Ascending aorta (tissue), 2 donors: ENCODE measurements at regions not wholly inside any gene's neighbourhood (a gene's known extent, or its start where the extent isn't known, plus 50 kb on each side); places are given as distances from the start of the nearest gene placed in this dataset.

ENCODE experiments used
- DNase-seq, 2 donors: peaks; one replicate each; pipeline ENCODE4 v3.0.0-alpha.2; 2019; ENCODE audit warnings: low spot score in 2 of 2
- H3K27ac ChIP-seq, 2 donors: fragments of 200-600 bp; sonication (generic); one replicate each; pipeline ENCODE4 v1.5.1; 2016 to 2017; ENCODE audit warnings: mild to moderate bottlenecking in 1 of 2
- H3K27me3 ChIP-seq: fragments of 200-600 bp; sonication (generic); one replicate; pipeline ENCODE4 v1.5.1; 2017
- H3K36me3 ChIP-seq, 2 donors: fragments of 200-600 bp; sonication (generic); one replicate each; pipeline ENCODE4 v1.5.1; 2016
- H3K4me1 ChIP-seq, 2 donors: fragments of 200-600 bp; sonication (generic); one replicate each; pipeline ENCODE4 v1.5.1; 2016 to 2017; ENCODE audit warnings: mild to moderate bottlenecking in 1 of 2
- H3K4me3 ChIP-seq, 2 donors: fragments of 200-600 bp; sonication (generic); one replicate each; pipeline ENCODE4 v1.5.1; 2016 to 2017; ENCODE audit warnings: mild to moderate bottlenecking in 1 of 2
- H3K9me3 ChIP-seq, 2 donors: fragments of 200-600 bp; sonication (generic); one replicate each; pipeline ENCODE4 v1.5.1; 2016
- intact Hi-C: fragments of 100-400 bp; cut with DNase I; formaldehyde crosslinking; loops from one replicate; pipeline ENCODE4 v1.15.1; 2023
- TF ChIP-seq, protein P1 (sequence below), 3 experiments: fragments of 200-600 bp in 2 of 3; fragments of 450-650 bp in 1 of 3; sonication (generic) in 2 of 3; IDR thresholded peaks; one replicate each; pipeline ENCODE4 v1.5.1; 2016 to 2019; ENCODE audit warnings: antibody characterized with exemption in 3 of 3, mild to moderate bottlenecking in 1 of 3, moderate library complexity in 1 of 3

DNA sequence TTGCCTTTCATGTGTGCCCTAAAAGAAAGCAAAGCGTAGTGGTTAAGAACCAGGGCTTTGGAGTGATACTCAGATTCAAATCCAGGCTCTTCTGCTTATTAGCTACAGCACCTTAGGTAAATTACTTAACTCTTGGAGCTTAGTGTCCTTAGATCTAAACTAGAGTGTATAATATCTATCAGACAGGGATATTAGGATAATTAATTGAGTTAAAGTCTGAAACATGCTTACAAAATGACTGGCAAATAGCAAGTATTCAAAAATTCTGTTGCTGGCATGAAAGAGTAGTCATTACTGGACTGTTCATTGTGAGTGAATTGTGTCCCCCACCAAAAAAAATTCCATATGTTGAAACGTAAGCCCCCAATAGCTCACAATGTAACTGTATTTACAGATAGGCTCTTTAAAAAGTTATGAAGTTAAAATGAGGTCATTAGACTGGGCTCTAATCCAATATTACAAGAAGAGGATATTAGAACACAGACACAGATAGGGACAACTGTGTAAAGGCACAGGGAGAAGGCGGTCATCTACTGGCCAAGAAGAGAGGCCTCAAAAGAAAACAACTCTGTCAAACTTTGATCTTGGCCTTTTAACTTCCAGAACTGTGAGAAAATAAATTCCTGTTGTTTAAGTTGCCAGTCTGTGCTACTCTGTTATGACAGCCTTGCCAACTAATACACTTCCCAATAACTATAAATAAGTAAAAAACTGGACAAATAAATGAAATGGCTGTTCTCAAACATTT, 60.4 kb upstream of the LRRC3B start:
- DNase-seq: no peak
- no peak overlapping the region for H3K4me3 ChIP-seq
- H3K27ac ChIP-seq: no peak overlapping the region
- H3K9me3 ChIP-seq: no peaks in the 10 kb centered on the region
- TF ChIP-seq, protein P1, sequence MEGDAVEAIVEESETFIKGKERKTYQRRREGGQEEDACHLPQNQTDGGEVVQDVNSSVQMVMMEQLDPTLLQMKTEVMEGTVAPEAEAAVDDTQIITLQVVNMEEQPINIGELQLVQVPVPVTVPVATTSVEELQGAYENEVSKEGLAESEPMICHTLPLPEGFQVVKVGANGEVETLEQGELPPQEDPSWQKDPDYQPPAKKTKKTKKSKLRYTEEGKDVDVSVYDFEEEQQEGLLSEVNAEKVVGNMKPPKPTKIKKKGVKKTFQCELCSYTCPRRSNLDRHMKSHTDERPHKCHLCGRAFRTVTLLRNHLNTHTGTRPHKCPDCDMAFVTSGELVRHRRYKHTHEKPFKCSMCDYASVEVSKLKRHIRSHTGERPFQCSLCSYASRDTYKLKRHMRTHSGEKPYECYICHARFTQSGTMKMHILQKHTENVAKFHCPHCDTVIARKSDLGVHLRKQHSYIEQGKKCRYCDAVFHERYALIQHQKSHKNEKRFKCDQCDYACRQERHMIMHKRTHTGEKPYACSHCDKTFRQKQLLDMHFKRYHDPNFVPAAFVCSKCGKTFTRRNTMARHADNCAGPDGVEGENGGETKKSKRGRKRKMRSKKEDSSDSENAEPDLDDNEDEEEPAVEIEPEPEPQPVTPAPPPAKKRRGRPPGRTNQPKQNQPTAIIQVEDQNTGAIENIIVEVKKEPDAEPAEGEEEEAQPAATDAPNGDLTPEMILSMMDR (IDR thresholded peaks at IDR 0.05): no peak
- H3K4me1 ChIP-seq: no peaks in the 10 kb centered on the region
- no peaks in the 10 kb centered on the region for H3K27me3 ChIP-seq
- no peaks in the 10 kb centered on the region for H3K36me3 ChIP-seq
- intact Hi-C loops: no loop called here
